ENCODE measurements at regions not wholly inside any gene's neighbourhood (a gene's known extent, or its start where the extent isn't known, plus 50 kb on each side); places are given as distances from the start of the nearest gene placed in this dataset.

GRCh38 chr4:58090539-58090938 lies 980.4 kb upstream of the IGFBP7 start:
- Histone ChIP-seq H3K27ac (no peak overlapping the region), H3K36me3 (no peaks in the 10 kb centered on the region), H3K4me3 (no peak overlapping the region), H3K4me1 (ENCODE audit: insufficient read depth) (no peaks in the 10 kb centered on the region), H3K9me3 (no peaks in the 10 kb centered on the region), H3K27me3 (no peaks in the 10 kb centered on the region)
- no peak for DNase-seq
- intact Hi-C loops (cut with DNase I) = no loop called here
- TF ChIP-seq EP300 (IDR thresholded peaks at IDR 0.05) = no peak
- TF ChIP-seq POLR2A (IDR thresholded peaks at IDR 0.05) = no peak
- TF ChIP-seq CTCF (IDR thresholded peaks at IDR 0.05) = no peak

GRCh38 chr4:58081356-58081755 lies 971.2 kb upstream of the IGFBP7 start:
- no peak for DNase-seq
- TF ChIP-seq CTCF (IDR thresholded peaks at IDR 0.05) = no peak
- no peak for TF ChIP-seq EP300 (IDR thresholded peaks at IDR 0.05)
- no peak for TF ChIP-seq POLR2A (IDR thresholded peaks at IDR 0.05)
- Histone ChIP-seq H3K36me3 (no peaks in the 10 kb centered on the region), H3K9me3 (no peaks in the 10 kb centered on the region), H3K27me3 (no peaks in the 10 kb centered on the region), H3K4me3 (no peak overlapping the region), H3K27ac (no peak overlapping the region), H3K4me1 (ENCODE audit: insufficient read depth) (no peaks in the 10 kb centered on the region)
- intact Hi-C loops (cut with DNase I) = no loop called here

GRCh38 chr4:58075724-58076123 lies 965.5 kb upstream of the IGFBP7 start:
- Histone ChIP-seq H3K36me3 (no peaks in the 10 kb centered on the region), H3K27me3 (no peaks in the 10 kb centered on the region), H3K27ac (no peak overlapping the region), H3K4me1 (ENCODE audit: insufficient read depth) (no peaks in the 10 kb centered on the region), H3K9me3 (no peaks in the 10 kb centered on the region), H3K4me3 (no peak overlapping the region)
- intact Hi-C loops (cut with DNase I) = no loop called here
- no peak for DNase-seq
- TF ChIP-seq POLR2A (IDR thresholded peaks at IDR 0.05) (no peak), EP300 (IDR thresholded peaks at IDR 0.05) (no peak), CTCF (IDR thresholded peaks at IDR 0.05) (no peak)

- H3K27ac ChIP-seq = no peak overlapping the region
- 89 to 96% (median 93%) methylated on average over 1 of the region's 1 CpG for WGBS, 3 donors
- H3K4me1 ChIP-seq (ENCODE audit: insufficient read depth) = no peaks in the 10 kb centered on the region
- no peaks in the 10 kb centered on the region for H3K9me3 ChIP-seq
- H3K36me3 ChIP-seq = no peaks in the 10 kb centered on the region
- H3K4me3 ChIP-seq = no peak overlapping the region
- H3K27me3 ChIP-seq = no peaks in the 10 kb centered on the region
- intact Hi-C loops (cut with DNase I) = no loop called here
- DNase-seq = no peak
- TF ChIP-seq CTCF (IDR thresholded peaks at IDR 0.05) (no peak), EP300 (IDR thresholded peaks at IDR 0.05) (no peak), POLR2A (IDR thresholded peaks at IDR 0.05) (no peak)
Observed at GRCh38 chr4:58074382-58074781, 964.2 kb upstream of the IGFBP7 start.

- no peaks in the 10 kb centered on the region for H3K36me3 ChIP-seq
- no peak overlapping the region for H3K4me3 ChIP-seq
- no peaks in the 10 kb centered on the region for H3K9me3 ChIP-seq
- no peaks in the 10 kb centered on the region for H3K27me3 ChIP-seq
- H3K4me1 ChIP-seq (ENCODE audit: insufficient read depth) = no peaks in the 10 kb centered on the region
- TF ChIP-seq POLR2A (IDR thresholded peaks at IDR 0.05) (no peak), EP300 (IDR thresholded peaks at IDR 0.05) (no peak), CTCF (IDR thresholded peaks at IDR 0.05) (no peak)
- H3K27ac ChIP-seq = no peak overlapping the region
- intact Hi-C loops (cut with DNase I) = no loop called here
- no peak for DNase-seq
Observed at GRCh38 chr4:58070726-58071125, 960.5 kb upstream of the IGFBP7 start.
